H1 (cell line): ENCODE measurements at regions not wholly inside any gene's neighbourhood (a gene's known extent, or its start where the extent isn't known, plus 50 kb on each side); places are given as distances from the start of the nearest gene placed in this dataset.

Experiments used
- CTCF ChIA-PET: fragments of 300-600 bp; sonication (Branson Sonifier 250); formaldehyde crosslinking; loops from one replicate; lab custom pipeline; 2021; ENCODE audit not compliant: partially characterized antibody; lab: Charles Lee
- POLR2A ChIA-PET: fragments of 300-600 bp; sonication (Branson Sonifier 250); formaldehyde crosslinking; loops from one replicate; lab custom pipeline; 2021; ENCODE audit warnings: inconsistent platforms; ENCODE audit not compliant: partially characterized antibody; lab: Charles Lee
- DNase-seq, 2 experiments: peaks; one replicate each; pipeline versions ENCODE4 v3.0.0 to v3.0.0-alpha.2; 2010 to 2022; ENCODE audit warnings: low spot score in 2 of 2, low read depth in 1 of 2, mixed read lengths in 1 of 2
- FAIRE-seq: peaks from 2 replicates; lab custom pipeline; 2011; peaks lifted over from hg19 to GRCh38; lab: Jason Lieb, UNC
- H2AFZ ChIP-seq: 2 replicates; pipeline ENCODE4 v1.8.1; 2012; ENCODE audit warnings: low read length, inconsistent platforms
- H2AK5ac ChIP-seq: 2 replicates; pipeline ENCODE4 v1.6.1; 2013; ENCODE audit warnings: low read depth, low read length
- H2BK120ac ChIP-seq: replicated peaks from 2 replicates; pipeline ENCODE3; 2013; ENCODE audit warnings: low read depth, low read length, inconsistent platforms
- H2BK12ac ChIP-seq: 2 replicates; pipeline ENCODE4 v1.6.1; 2013; ENCODE audit warnings: low read depth, low read length
- H2BK15ac ChIP-seq: 2 replicates; pipeline ENCODE4 v1.6.1; 2013; ENCODE audit warnings: low read length
- H2BK20ac ChIP-seq: 2 replicates; pipeline ENCODE4 v1.6.1; 2013; ENCODE audit warnings: low read length
- H2BK5ac ChIP-seq: 2 replicates; pipeline ENCODE4 v1.6.1; 2013; ENCODE audit warnings: low read depth, low read length
- H3K14ac ChIP-seq: 2 replicates; pipeline ENCODE4 v1.6.1; 2013; ENCODE audit warnings: inconsistent platforms; ENCODE audit not compliant: insufficient read length
- H3K18ac ChIP-seq: 2 replicates; pipeline ENCODE4 v1.6.1; 2013; ENCODE audit warnings: low read length; ENCODE audit errors: extremely low read depth
- H3K23ac ChIP-seq: 2 replicates; pipeline ENCODE4 v1.6.1; 2013; ENCODE audit warnings: inconsistent platforms; ENCODE audit not compliant: insufficient read length
- H3K23me2 ChIP-seq: 2 replicates; pipeline ENCODE4 v1.6.1; 2013; ENCODE audit warnings: low read depth, low read length
- H3K27ac ChIP-seq: 2 replicates; pipeline ENCODE4 v1.6.1; 2011; ENCODE audit warnings: low read depth, low read length, inconsistent platforms
- H3K27me3 ChIP-seq, 4 experiments: replicated peaks in 1 of 4; 1 replicate in 1 of 4; 2 replicates in 3 of 4; pipeline versions ENCODE4 v1.6.1 to v1.8.1; 2011 to 2013; ENCODE audit warnings: low read length in 3 of 4, mild to moderate bottlenecking in 3 of 4, inconsistent platforms in 2 of 4, mixed read lengths in 2 of 4, moderate library complexity in 1 of 4; ENCODE audit not compliant: control insufficient read depth in 3 of 4, insufficient read depth in 3 of 4; ENCODE audit errors: extremely low read depth in 1 of 4
- H3K36me3 ChIP-seq, 4 experiments: 2 replicates each; pipeline versions ENCODE4 v1.6.1 to v1.8.1; 2011 to 2013; ENCODE audit warnings: mild to moderate bottlenecking in 4 of 4, low read length in 3 of 4, moderate library complexity in 2 of 4, control low read depth in 1 of 4, inconsistent platforms in 1 of 4; ENCODE audit not compliant: insufficient read depth in 4 of 4, control insufficient read depth in 2 of 4
- H3K4ac ChIP-seq: replicated peaks from 2 replicates; pipeline ENCODE3; 2013; ENCODE audit warnings: low read length, low read depth, mixed read lengths, inconsistent platforms; ENCODE audit not compliant: insufficient read length
- H3K4me1 ChIP-seq, 4 experiments: replicated peaks in 1 of 4; 1 replicate in 1 of 4; 2 replicates in 3 of 4; pipeline versions ENCODE4 v1.6.1 to v1.8.1; 2011 to 2013; ENCODE audit warnings: low read length in 3 of 4, inconsistent platforms in 2 of 4, mixed read lengths in 1 of 4; ENCODE audit not compliant: insufficient read depth in 4 of 4, control insufficient read depth in 3 of 4
- H3K4me2 ChIP-seq, 2 experiments: 2 replicates each; pipeline versions ENCODE4 v1.6.1 to v1.8.1; 2011 to 2013; ENCODE audit warnings: low read depth in 2 of 2, low read length in 2 of 2, control low read depth in 1 of 2, inconsistent platforms in 1 of 2, mild to moderate bottlenecking in 1 of 2; ENCODE audit not compliant: insufficient read depth in 1 of 2
- H3K4me3 ChIP-seq, 4 experiments: fragments of 200-600, 300-600 bp in 1 of 4; sonication (generic), shearing (Covaris generic), sonication (Bioruptor Twin) in 1 of 4; 2 replicates each; pipeline versions ENCODE4 v1.5.1 to v1.8.1; 2011 to 2016; ENCODE audit warnings: low read length in 4 of 4, low read depth in 3 of 4, control low read depth in 2 of 4, inconsistent platforms in 2 of 4, mild to moderate bottlenecking in 2 of 4, mixed read lengths in 1 of 4, moderate library complexity in 1 of 4; ENCODE audit not compliant: insufficient read depth in 2 of 4; ENCODE audit errors: extremely low read depth in 1 of 4
- H3K56ac ChIP-seq: replicated peaks from 2 replicates; pipeline ENCODE3; 2013; ENCODE audit warnings: low read depth, mild to moderate bottlenecking, mixed read lengths, low read length, inconsistent platforms; ENCODE audit not compliant: insufficient read length
- H3K79me1 ChIP-seq: 2 replicates; pipeline ENCODE4 v1.6.1; 2013; ENCODE audit warnings: low read depth, low read length, control low read depth
- H3K79me2 ChIP-seq, 2 experiments: 2 replicates each; pipeline versions ENCODE4 v1.6.1 to v1.8.1; 2012 to 2013; ENCODE audit warnings: low read length in 2 of 2, mild to moderate bottlenecking in 2 of 2, inconsistent platforms in 1 of 2; ENCODE audit not compliant: insufficient read depth in 2 of 2, control insufficient read depth in 1 of 2
- H3K9ac ChIP-seq, 4 experiments: replicated peaks in 1 of 4; 1 replicate in 1 of 4; 2 replicates in 3 of 4; pipeline versions ENCODE4 v1.6.1 to v1.8.1; 2011 to 2013; ENCODE audit warnings: low read depth in 3 of 4, low read length in 3 of 4, control low read depth in 2 of 4, mild to moderate bottlenecking in 2 of 4, moderate library complexity in 2 of 4, inconsistent platforms in 1 of 4; ENCODE audit errors: extremely low read depth in 1 of 4
- H3K9me3 ChIP-seq, 2 experiments: 2 replicates each; pipeline versions ENCODE4 v1.6.1 to v1.8.1; 2012 to 2013; ENCODE audit warnings: mild to moderate bottlenecking in 2 of 2, moderate library complexity in 2 of 2, control low read depth in 1 of 2, inconsistent platforms in 1 of 2, low read depth in 1 of 2, low read length in 1 of 2, mixed read lengths in 1 of 2; ENCODE audit not compliant: insufficient read depth in 2 of 2
- H4K20me1 ChIP-seq, 2 experiments: replicated peaks in 1 of 2; 2 replicates each; pipeline versions ENCODE3 to v1.8.1; 2011 to 2013; ENCODE audit warnings: inconsistent platforms in 2 of 2, low read length in 2 of 2, mild to moderate bottlenecking in 1 of 2; ENCODE audit not compliant: insufficient read depth in 2 of 2, control insufficient read depth in 1 of 2
- H4K5ac ChIP-seq: 2 replicates; pipeline ENCODE4 v1.6.1; 2013; ENCODE audit warnings: low read length, low read depth, mixed read lengths, inconsistent platforms; ENCODE audit not compliant: insufficient read length
- H4K8ac ChIP-seq: 2 replicates; pipeline ENCODE4 v1.8.0; 2013; ENCODE audit warnings: mild to moderate bottlenecking, moderate library complexity, low read length, inconsistent platforms; ENCODE audit not compliant: insufficient read depth; ENCODE audit errors: extremely low read depth
- H4K91ac ChIP-seq: replicated peaks from 2 replicates; pipeline ENCODE3; 2013; ENCODE audit warnings: low read length, mixed read lengths, inconsistent platforms; ENCODE audit not compliant: insufficient read length
- BACH1 ChIP-seq: IDR thresholded peaks from 2 replicates; pipeline ENCODE4 v1.6.1; 2012; ENCODE audit warnings: low read length, improper control_type of control experiment
- CEBPB ChIP-seq: IDR thresholded peaks from 2 replicates; pipeline ENCODE4 v1.6.1; 2012; ENCODE audit warnings: low read depth, low read length
- CHD2 ChIP-seq: IDR thresholded peaks from 2 replicates; pipeline ENCODE4 v1.6.1; 2012; ENCODE audit warnings: low read length, improper control_type of control experiment
- EGR1 ChIP-seq: IDR thresholded peaks from 2 replicates; pipeline ENCODE4 v1.6.1; 2011; ENCODE audit warnings: low read depth, low read length, borderline replicate concordance
- GTF2F1 ChIP-seq: IDR thresholded peaks from 2 replicates; pipeline ENCODE4 v1.6.1; 2012; ENCODE audit warnings: low read depth, low read length, improper control_type of control experiment, borderline replicate concordance
- HDAC6 ChIP-seq: IDR thresholded peaks from one replicate; pipeline ENCODE4 v1.7.1; 2012; ENCODE audit warnings: low read depth, mild to moderate bottlenecking, inconsistent platforms, low read length, moderate library complexity
- KDM1A ChIP-seq: fragments of 200-600, 300-600 bp; sonication (generic); IDR thresholded peaks from 2 replicates; pipeline ENCODE4 v1.7.1; 2016; ENCODE audit warnings: mild to moderate bottlenecking, low read length, borderline replicate concordance
- KDM5A ChIP-seq: fragments of 200-600 bp; IDR thresholded peaks from 2 replicates; pipeline ENCODE4 v1.7.1; 2012; ENCODE audit warnings: mild to moderate bottlenecking, low read length, inconsistent platforms, mixed read lengths
- NANOG ChIP-seq: IDR thresholded peaks from 2 replicates; pipeline ENCODE4 v1.6.1; 2011; ENCODE audit warnings: low read length, low read depth, mild to moderate bottlenecking, inconsistent platforms; ENCODE audit not compliant: insufficient read depth, poor library complexity, severe bottlenecking
- NRF1 ChIP-seq: IDR thresholded peaks from 2 replicates; pipeline ENCODE4 v1.6.1; 2011; ENCODE audit warnings: mild to moderate bottlenecking, low read depth, low read length, improper control_type of control experiment
- SAP30 ChIP-seq: fragments of 300-600 bp; sonication (generic); IDR thresholded peaks from 2 replicates; pipeline ENCODE4 v1.7.1; 2012; ENCODE audit warnings: low read length, moderate library complexity, mild to moderate bottlenecking, inconsistent platforms; ENCODE audit not compliant: insufficient read depth, insufficient replicate concordance
- SIN3A ChIP-seq, 2 experiments: IDR thresholded peaks in 1 of 2; conservative IDR thresholded peaks in 1 of 2; 2 replicates each; pipeline ENCODE4 v1.6.1; 2011 to 2012; ENCODE audit warnings: low read length in 2 of 2, improper control_type of control experiment in 1 of 2, low read depth in 1 of 2, mild to moderate bottlenecking in 1 of 2
- SP1 ChIP-seq: IDR thresholded peaks from 2 replicates; pipeline ENCODE4 v1.6.1; 2011; ENCODE audit warnings: low read depth, low read length
- SP4 ChIP-seq: IDR thresholded peaks from 2 replicates; pipeline ENCODE4 v1.6.1; 2012; ENCODE audit warnings: low read length, inconsistent platforms
- YY1 ChIP-seq: IDR thresholded peaks from 2 replicates; pipeline ENCODE4 v1.6.1; 2011; ENCODE audit warnings: low read depth, mild to moderate bottlenecking, low read length
- WGBS, 2 experiments: shearing (Covaris generic) in 1 of 2; methylation state at CpG; one replicate each; pipeline versions ENCODE4 v1.1.6 to v1.1.7; 2013 to 2015; ENCODE audit warnings: low lambda C conversion rate in 2 of 2, mixed read lengths in 2 of 2, inconsistent platforms in 1 of 2, low coverage in 1 of 2, missing lambda C conversion rate in 1 of 2; ENCODE audit not compliant: insufficient replicate concordance in 2 of 2, insufficient coverage in 1 of 2, insufficient read length in 1 of 2; ENCODE audit errors: extremely low coverage in 1 of 2, missing lambda C conversion rate in 1 of 2; 5-methylcytosine and 5-hydroxymethylcytosine counted together
- TF ChIP-seq, protein P1 (sequence below): IDR thresholded peaks from 2 replicates; pipeline ENCODE4 v1.6.1; 2012; ENCODE audit warnings: inconsistent platforms

DNA sequence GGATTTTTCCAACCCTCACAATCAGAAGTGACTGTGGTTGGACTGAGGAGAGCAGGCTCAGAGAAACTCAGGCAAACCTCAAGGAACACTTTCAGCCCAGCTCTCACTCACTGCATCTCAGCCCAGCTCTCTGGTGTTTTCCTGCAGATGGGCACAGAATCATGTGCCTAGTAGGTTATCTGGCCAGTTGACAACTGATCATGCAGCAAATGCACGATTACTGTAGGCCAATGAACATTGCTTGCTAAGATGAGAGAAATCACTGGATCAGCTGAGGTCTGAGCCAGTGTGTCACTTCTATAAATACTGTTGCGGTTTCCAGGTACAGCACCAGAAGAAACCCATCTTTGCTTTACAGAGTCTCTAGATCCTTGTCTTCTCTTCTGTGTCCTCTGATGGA is 540.5 kb downstream of the CD83 start:
- Histone ChIP-seq H3K14ac (no peak overlapping the region), H3K23me2 (no peaks in the 10 kb centered on the region), H2BK12ac (no peak overlapping the region), H2BK15ac (no peak overlapping the region), H2AK5ac (no peak overlapping the region), H3K4ac (no peak overlapping the region), H3K36me3 (no peaks in the 10 kb centered on the region), H2BK20ac (no peak overlapping the region), H3K4me2 (no peak overlapping the region), H3K27ac (no peak overlapping the region), H2AFZ (no peak overlapping the region), H4K5ac (no peak overlapping the region), H4K91ac (no peak overlapping the region), H3K9me3 (no peaks in the 10 kb centered on the region), H3K79me1 (no peaks in the 10 kb centered on the region), H3K9ac (no peak overlapping the region), H3K4me1 (no peaks in the 10 kb centered on the region; a peak in 1 of 7 replicates), H3K56ac (no peak overlapping the region), H3K79me2 (no peaks in the 10 kb centered on the region), H3K23ac (no peak overlapping the region), H3K4me3 (no peak overlapping the region)
- no peak for DNase-seq
- no peak for FAIRE-seq
- WGBS, 2 experiments, result 92% methylated on average over 2 of the region's 2 CpGs; no CpG with 5 or more reads in 1 of the 2 experiments
- POLR2A ChIA-PET, result interaction anchor here (0.9 kb wide), 1 partner anchor 13 kb away, joined by 3 read pairs; no protein-coding TSS in a partner anchor
- TF ChIP-seq, protein P1, sequence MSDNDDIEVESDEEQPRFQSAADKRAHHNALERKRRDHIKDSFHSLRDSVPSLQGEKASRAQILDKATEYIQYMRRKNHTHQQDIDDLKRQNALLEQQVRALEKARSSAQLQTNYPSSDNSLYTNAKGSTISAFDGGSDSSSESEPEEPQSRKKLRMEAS, result no peak
- TF ChIP-seq NANOG (no peak), EGR1 (no peak), KDM5A (no peak), SIN3A (conservative IDR thresholded peaks at IDR 0.05 in 1 of 2, IDR thresholded peaks at IDR 0.05 in 1 of 2; ENCODE audit: low read depth in 1 of 2, low read length in 2 of 2) (no peak), SAP30 (no peak), NRF1 (no peak), GTF2F1 (no peak), YY1 (no peak), SP4 (no peak), HDAC6 (no peak), BACH1 (no peak), SP1 (no peak), CEBPB (no peak), KDM1A (no peak), CHD2 (no peak)
- TF ChIP-seq, all 59 proteins: peak for 0
- no peak overlapping the region for H2BK120ac ChIP-seq
- no peaks in the 10 kb centered on the region for H4K20me1 ChIP-seq
- H3K18ac ChIP-seq, result no peak overlapping the region
- H4K8ac ChIP-seq, result no peak overlapping the region
- H2BK5ac ChIP-seq, result no peak overlapping the region
- CTCF ChIA-PET, result interaction anchor here (0.7 to 1.3 kb wide), 2 partner anchors 23 to 36 kb away, joined by 3 to 4 read pairs; no protein-coding TSS in a partner anchor
- no peaks in the 10 kb centered on the region; a peak in 1 of 7 replicates for H3K27me3 ChIP-seq
